Kidney epithelial cell (primary cell): ENCODE measurements at regions not wholly inside any gene's neighbourhood (a gene's known extent, or its start where the extent isn't known, plus 50 kb on each side); places are given as distances from the start of the nearest gene placed in this dataset.

ENCODE experiments used
- DNase-seq: peaks from one replicate; pipeline ENCODE4 v3.0.0-alpha.2; 2010; ENCODE audit warnings: low read depth
- H3K27me3 ChIP-seq: 2 replicates; pipeline ENCODE4 v1.6.0; 2011; ENCODE audit warnings: low read length; ENCODE audit not compliant: control insufficient read depth, insufficient read depth
- H3K36me3 ChIP-seq: 2 replicates; pipeline ENCODE4 v1.5.1; 2011; ENCODE audit warnings: low read length; ENCODE audit not compliant: control insufficient read depth, insufficient read depth
- H3K4me3 ChIP-seq: 2 replicates; pipeline ENCODE4 v1.5.1; 2011; ENCODE audit warnings: low read depth, mild to moderate bottlenecking, control low read depth, low read length
- TF ChIP-seq, protein P1 (sequence below): IDR thresholded peaks from 2 replicates; pipeline ENCODE4 v1.5.1; 2011; ENCODE audit warnings: mild to moderate bottlenecking, moderate library complexity, low read length, control low read depth, inconsistent platforms; ENCODE audit not compliant: insufficient read depth, poor library complexity, severe bottlenecking

DNA sequence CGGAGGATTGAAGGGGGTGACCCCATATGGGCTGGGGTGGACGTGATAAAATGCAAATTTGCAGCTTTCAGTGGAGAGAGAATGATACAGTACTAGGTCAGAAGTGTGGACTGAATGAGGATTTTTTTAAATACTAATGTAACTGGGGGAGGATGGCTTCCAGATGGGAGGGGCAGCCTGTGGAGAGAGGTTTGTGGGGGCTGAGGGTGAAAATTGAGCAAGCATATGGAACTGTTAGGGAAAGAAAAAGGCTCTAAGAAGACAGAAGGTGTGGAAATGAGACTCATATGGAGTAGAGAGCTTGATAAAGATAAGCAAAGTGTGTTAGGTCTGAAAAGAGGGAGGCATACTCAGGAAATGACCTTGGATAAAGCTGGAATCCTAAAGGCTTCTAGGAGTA lies 926.4 kb downstream of the IGSF11 start:
- DNase-seq = no peak

DNA sequence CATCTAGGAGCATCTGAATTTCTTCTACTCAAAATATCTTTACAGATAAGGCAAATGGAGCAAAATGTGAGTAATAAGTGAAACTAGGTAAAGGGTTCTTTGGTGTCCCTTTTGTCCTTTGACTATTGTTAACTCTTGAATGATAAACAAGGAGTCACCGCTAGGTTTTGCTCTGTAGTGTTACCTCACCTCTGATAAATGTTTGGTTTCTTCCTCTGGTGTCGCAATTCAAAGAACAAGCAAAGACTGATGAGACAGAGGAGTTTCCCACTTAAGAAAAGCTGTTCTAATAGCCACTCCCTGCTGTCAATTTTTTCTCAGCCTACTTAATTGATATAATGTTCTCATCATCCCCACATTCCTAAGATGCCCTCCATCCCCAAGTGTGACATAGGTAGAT lies 925.9 kb downstream of the IGSF11 start:
- no peaks in the 10 kb centered on the region for H3K27me3 ChIP-seq
- TF ChIP-seq, protein P1, sequence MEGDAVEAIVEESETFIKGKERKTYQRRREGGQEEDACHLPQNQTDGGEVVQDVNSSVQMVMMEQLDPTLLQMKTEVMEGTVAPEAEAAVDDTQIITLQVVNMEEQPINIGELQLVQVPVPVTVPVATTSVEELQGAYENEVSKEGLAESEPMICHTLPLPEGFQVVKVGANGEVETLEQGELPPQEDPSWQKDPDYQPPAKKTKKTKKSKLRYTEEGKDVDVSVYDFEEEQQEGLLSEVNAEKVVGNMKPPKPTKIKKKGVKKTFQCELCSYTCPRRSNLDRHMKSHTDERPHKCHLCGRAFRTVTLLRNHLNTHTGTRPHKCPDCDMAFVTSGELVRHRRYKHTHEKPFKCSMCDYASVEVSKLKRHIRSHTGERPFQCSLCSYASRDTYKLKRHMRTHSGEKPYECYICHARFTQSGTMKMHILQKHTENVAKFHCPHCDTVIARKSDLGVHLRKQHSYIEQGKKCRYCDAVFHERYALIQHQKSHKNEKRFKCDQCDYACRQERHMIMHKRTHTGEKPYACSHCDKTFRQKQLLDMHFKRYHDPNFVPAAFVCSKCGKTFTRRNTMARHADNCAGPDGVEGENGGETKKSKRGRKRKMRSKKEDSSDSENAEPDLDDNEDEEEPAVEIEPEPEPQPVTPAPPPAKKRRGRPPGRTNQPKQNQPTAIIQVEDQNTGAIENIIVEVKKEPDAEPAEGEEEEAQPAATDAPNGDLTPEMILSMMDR = no peak
- H3K36me3 ChIP-seq = no peaks in the 10 kb centered on the region
- DNase-seq = no peak
- no peak overlapping the region for H3K4me3 ChIP-seq

More for the DNA sequence above, 926.4 kb downstream of the IGSF11 start:
- H3K27me3 ChIP-seq = no peaks in the 10 kb centered on the region
- H3K4me3 ChIP-seq = no peak overlapping the region
- TF ChIP-seq, protein P1 = no peak
- no peaks in the 10 kb centered on the region for H3K36me3 ChIP-seq

DNA sequence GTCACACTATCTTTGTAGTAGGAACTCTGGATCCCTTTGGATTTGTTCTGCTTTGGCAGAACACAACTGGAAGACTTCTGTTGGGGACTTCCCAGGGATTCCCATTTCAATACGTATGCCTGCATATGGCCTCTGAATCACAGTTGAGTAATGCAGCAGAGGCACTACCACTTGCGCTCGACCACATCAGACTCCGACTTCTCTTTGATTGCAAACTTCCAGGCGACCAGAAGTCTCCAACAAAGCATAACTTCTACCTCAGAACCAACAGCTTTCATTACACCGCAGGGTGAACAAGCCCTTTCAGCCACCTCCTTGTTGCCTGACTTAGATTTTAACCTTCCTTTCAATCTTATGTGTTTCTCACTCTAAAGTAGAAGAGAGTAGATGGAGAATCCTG lies 924.4 kb downstream of the IGSF11 start:
- no peak for DNase-seq
- no peaks in the 10 kb centered on the region for H3K27me3 ChIP-seq
- no peaks in the 10 kb centered on the region for H3K36me3 ChIP-seq
- TF ChIP-seq, protein P1 = no peak
- H3K4me3 ChIP-seq = no peak overlapping the region

DNA sequence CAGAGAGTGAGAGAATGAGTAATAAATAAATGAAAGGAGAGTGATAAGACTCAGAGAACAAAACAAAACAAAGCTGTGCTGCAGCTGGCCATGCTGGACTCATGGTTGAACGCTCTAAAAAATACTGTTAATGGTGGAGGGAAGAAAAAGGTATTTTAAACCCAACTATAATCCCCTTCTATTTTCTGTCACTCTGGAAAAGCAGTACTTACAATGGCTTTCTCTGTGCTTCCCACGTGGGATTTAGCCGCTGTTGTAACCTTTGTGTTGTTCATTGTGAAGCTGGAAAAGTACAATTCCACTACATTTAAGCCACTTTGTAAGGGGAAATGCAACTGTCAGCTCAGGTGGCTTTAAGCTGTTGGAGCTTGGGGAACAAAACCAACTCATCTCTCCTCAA lies 917.7 kb downstream of the IGSF11 start:
- Histone ChIP-seq H3K36me3 (no peaks in the 10 kb centered on the region), H3K4me3 (no peak overlapping the region), H3K27me3 (no peaks in the 10 kb centered on the region)
- no peak for DNase-seq
- TF ChIP-seq, protein P1 = no peak

DNA sequence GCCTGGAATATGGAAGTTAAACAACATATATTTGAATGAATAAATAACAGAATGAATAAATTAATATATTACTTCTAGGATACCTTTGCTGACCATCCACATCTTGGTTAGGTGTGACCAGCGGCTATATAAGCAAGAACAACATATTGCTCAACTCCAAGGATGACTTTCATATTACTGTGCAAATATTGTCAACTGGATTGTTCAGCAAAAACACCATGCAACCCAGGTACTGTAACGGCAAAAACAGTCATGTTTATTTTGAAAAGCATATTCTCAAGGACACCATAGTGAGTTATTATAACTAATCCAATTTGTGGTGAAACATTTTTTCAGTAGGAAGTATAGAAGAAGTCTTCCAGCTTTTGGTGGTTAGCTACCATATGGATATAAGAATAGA lies 907.9 kb downstream of the IGSF11 start:
- TF ChIP-seq, protein P1 = no peak
- DNase-seq = no peak
- Histone ChIP-seq H3K4me3 (no peak overlapping the region), H3K36me3 (no peaks in the 10 kb centered on the region), H3K27me3 (no peaks in the 10 kb centered on the region)

DNA sequence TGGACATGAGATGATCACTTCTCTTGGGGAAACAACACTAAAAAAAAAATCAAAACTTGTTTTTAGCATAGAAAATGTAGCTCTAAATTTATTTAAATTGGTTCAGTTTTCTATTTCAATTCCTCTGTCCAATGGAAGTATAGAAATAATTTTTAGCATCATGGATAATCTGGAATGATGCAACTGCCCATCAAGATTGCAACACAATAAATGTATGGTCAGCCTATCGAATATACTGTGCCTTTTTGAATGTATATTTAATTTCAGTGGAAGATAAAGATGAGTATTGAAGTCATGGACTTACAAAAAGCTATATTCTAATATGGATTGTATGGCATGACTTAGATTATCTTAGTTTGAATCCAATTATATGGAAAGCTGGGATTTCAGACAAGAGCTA lies 906.7 kb downstream of the IGSF11 start:
- Histone ChIP-seq H3K27me3 (no peaks in the 10 kb centered on the region), H3K4me3 (no peak overlapping the region), H3K36me3 (no peaks in the 10 kb centered on the region)
- TF ChIP-seq, protein P1 = no peak
- DNase-seq = no peak
